Activated CD4-positive, CD25-positive, alpha-beta regulatory T cell treated with anti-CD3 and anti-CD28 coated beads, Interleukin-2, amount 50 U/mL, for 24 hours (primary cell): ENCODE measurements at regions not wholly inside any gene's neighbourhood (a gene's known extent, or its start where the extent isn't known, plus 50 kb on each side); places are given as distances from the start of the nearest gene placed in this dataset.
"Not testable (repeated sequence)": the region's sequence is repeated elsewhere in the genome, so short reads cannot be mapped to it uniquely, and the experiment has no call there.

Experiments used
- ATAC-seq, 2 donors: fragments of 150-1000 bp; cut with Tn5 transposase; one replicate each; pipeline ENCODE4 v1.10.0; 2021; ENCODE audit warnings: mild to moderate bottlenecking in 1 of 2, moderate library complexity in 1 of 2

DNA sequence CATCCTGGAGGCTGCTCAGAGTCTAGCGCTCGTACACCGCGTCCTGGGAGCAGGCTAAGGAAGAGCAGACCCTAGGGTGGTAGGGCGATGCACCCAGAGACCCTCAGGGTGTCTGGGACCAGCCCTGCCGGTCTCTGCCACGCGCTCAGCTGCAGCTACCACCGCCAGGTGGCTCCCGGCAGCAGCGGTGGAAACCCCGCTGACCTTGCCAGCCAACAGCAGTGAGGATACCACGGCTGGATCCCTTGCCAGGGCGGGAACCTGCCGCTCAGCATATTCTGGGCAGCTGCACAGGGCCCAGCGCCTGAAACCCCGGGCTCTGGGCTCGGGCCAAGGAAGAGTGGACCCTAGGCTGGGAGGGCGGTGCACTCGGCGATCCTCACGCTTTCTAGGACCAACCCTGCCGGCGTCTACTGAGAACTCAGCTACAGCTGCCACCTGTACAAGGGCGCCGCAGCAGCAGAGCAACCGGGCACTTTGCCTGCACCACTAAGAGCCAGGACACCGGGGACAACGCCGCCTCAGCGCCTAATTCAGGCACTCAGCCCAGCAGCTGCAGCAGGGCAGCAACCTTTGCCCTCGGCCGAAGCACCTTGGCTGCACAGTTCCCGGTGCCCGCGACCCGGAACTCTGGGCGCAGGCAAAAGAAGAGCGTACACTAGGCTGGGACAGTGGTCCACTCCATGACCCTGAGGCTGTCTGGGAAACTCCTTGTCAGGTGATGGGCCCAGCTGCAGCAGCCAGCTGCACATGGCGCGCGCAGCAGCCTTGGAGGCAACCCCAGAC lies 80.8 kb downstream of the POTEB2 start:
- ATAC-seq: not testable (repeated sequence)

DNA sequence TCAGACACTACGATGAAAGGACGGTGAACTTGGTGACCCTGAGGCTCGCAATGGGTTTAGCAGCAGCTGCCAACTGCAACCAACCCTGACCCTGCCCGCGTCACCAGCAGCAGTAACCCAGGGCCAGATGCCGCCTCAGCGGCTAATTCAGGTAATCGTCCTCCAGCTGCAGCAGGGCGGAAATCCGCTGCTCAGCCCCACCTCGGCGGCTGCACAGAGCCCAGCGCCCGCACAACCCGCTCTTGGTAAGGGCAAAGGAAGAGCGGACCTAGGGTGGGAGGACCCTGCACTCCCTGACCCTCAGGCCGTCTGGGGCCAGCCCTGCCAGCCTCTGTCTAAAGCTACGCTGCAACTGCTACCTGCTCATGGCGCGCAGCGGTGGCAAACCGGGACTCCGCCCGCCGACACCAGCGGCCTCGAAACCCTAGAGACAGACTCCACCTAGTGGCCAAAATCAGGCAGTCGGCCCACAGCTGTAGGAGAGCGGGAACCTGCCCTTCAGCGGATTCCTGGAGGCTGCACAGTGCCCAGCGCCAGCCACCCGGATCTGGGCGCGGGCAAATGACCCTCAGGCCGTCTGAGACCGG lies 82.4 kb downstream of the POTEB2 start:
- not testable (repeated sequence) for ATAC-seq

DNA sequence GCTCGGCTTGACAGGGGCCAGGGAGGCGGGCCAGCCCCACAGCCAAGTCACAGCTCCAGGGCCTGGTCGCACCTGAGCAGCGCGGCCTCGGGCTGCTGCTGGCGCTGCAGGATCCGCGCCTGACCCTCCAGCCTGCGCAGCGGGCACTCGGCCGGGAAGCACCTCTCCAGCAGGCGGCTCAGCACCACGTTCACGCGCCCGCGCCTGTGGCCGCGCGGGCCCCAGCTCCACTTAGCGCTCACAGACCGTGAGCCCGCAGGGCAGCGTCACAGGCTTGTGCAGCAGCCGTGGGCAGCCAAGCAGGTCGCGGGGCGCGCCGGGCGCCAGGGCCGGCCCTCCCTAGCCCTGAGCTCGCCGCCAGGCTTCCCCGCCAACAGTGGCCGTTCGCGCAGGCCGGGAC lies 90.7 kb downstream of the POTEB2 start:
- peak in 1 of 2 donors; percentile 33 for ATAC-seq

DNA sequence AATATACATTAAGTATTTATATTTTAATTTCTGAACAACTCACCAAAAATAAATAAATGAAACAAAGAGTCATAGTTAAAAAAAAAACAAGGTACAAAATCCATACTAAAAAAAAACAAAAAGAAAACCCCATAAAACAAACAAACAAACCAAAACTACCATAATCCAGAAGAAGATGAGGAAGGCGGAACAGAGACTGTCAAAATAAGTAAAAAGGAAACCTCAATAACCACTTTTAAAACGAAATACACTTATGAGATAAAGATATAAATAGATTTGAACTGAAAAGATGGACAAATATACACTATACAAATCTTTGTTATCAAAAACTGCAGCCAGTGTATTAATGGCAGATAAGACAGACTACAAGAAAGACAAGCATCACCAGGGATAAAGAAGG lies 98.2 kb downstream of the POTEB2 start:
- not testable (repeated sequence) for ATAC-seq

DNA sequence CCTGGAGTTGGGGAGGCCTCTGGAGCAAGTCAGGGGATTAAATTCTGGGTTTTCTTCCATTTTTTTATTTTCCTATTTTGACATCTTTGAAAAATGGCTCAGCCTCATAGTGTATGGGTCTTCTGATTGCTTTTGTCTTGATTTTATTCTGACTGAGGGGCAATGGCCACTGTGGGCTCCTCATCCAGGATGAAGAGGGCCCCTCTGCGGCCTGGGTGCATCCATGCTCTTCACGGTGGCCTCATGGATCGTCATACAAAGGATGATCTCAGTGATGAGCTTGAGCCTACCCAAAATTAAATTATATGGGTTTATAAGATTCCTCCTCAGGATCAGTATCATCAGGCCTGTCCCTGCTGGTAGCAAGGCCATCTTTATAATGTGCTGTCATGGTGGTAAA lies 103.7 kb downstream of the POTEB2 start:
- ATAC-seq: not testable (repeated sequence)

DNA sequence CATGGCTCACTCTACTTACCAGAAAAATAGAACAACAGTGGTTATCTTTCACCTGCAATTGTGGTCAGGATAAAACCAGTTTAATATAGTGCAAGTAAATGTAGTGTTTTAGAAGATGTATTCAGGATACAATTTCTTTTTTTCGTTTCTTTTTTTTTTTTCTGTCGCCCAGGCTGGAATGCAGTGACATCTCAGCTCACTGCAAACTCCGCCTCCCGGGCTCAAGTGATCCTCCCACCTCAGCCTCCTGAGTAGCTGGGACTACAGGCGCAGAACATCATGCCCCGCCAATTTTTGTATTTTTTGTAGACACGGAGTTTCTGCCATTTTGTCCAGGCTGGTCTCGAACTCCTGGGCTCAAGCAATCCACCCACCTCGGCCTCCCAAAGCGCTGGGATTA lies 109.7 kb downstream of the POTEB2 start:
- ATAC-seq: not testable (repeated sequence)

DNA sequence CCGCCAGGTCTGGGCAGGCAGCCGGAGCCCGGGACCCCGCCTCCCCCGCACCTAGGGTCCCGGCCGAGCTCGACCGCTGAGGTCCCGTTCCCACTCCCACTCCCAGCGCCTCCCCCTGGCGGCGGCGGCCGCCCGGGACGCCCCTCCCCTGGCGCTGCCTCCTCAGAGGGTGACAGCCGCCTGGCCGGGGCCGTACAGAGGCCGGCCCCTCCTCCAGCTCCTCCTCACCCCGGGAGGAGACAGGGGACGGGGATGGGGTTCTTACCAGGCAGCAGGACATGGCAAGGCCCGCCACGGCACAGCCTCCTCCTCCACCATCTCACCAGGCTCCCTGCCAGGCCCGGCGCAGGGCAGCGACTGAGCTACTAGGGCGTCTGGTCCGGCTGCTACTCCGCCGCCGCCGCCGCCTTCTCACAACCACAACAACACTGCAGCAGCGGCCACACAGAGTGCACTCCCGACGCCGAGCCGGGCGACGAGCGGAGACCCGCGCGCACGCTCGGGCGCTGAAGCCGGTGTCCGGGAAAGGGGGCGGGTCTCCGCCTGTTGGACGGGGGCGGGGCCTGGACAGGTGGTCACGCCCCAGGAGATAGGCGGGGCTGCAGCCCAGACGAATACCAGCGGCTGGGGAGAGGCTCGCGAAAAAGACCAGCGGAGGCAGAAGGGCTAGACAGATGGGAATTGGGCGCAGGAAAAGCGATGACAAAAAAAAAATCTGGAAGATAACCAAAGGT lies 110.3 kb downstream of the POTEB2 start:
- ATAC-seq: peak; percentile 55 to 56

DNA sequence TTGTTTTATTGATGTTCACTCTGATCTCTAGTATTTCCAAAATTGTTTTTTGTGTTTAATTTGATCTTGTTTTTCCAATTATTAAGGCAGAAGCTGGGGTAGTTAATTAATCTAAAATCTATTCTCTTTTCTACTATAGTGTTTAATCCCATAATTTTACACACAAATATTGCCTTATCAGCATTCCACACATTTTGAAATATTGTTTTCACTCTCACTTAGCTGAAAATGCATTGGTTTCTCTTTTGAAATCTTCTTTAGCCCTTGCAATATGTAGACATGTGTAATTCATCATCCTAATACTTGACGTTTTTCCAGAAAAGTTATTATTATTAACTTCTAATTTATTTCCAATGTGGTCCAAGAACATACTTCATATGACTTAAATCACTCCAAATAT lies 132.6 kb downstream of the POTEB2 start:
- ATAC-seq: not testable (repeated sequence)
